NCI-H2029 (cell line): ENCODE measurements at regions not wholly inside any gene's neighbourhood (a gene's known extent, or its start where the extent isn't known, plus 50 kb on each side); places are given as distances from the start of the nearest gene placed in this dataset.
"Not testable (repeated sequence)": the region's sequence is repeated elsewhere in the genome, so short reads cannot be mapped to it uniquely, and the experiment has no call there.

ENCODE experiments used
- DNase-seq: peaks from one replicate; lab custom pipeline; 2025; lab: John Stamatoyannopoulos, UW

DNA sequence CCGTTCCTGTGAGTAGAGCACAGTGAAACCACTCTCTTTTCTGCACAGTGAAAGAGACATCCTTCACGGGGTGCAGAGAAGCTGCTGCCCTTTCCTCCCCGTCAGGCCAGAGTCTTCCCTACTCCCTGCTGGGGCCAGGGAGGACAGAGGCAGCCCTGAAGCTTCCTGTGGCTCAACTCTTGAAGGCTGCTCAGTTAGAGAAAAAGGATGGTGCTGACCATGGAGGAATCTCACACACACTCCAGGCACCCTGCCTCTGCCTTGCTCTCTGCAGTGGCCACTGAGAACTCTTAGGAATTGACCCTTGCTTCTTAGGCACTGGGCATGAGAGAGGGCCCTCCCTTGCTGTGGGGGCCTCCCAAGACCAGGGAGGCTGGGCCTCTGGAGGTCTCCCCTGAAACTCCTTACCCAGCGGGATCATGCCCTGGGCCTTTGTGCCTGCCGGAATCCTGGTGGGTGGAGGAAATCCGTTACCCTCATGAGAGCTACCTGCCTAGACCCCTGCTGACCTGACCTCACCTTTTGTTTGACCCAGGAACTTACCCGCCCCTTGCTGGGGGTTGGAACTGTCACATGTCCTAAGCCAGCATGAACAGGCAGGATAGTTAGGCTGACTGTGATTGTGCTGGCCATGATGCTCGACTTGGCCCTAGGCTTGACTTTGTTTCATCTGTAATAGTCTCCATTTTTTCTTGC lies 65.0 kb upstream of the CD93 start:
- DNase-seq, result no peak

DNA sequence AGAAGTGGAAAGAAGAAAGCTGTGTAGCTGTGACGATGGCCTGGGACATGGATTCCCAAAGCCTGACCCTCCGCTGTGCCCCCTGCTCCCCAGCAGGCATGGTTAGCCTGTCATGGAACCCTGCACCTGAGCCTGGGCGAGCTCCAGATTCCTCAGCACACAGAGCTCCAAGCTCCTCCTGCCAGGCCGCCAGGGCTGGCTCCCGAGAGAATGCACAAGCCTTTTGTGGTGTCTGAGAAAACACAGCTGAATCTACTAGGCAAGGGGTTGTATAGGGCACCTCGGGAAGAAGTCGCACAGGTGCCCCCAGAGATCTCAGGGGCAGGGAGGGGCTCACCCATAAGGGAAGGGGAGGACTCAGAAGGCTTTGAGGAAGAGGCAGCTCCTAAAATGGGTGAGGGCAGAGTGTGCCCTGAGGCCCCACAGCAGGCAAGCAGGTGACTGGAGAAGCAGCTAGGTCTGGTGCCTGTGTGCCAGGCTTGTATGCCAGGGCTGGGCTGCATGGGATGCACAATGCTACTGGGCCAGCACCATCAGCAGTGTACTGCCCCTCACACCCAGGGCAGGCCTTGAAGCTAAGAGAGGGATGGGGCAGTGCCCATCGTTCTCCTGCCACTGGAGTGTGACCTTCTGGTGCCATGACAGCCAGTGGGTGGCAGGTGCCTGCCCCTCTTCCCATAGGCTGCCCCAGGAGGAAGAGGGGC lies 64.3 kb upstream of the CD93 start:
- no peak for DNase-seq

DNA sequence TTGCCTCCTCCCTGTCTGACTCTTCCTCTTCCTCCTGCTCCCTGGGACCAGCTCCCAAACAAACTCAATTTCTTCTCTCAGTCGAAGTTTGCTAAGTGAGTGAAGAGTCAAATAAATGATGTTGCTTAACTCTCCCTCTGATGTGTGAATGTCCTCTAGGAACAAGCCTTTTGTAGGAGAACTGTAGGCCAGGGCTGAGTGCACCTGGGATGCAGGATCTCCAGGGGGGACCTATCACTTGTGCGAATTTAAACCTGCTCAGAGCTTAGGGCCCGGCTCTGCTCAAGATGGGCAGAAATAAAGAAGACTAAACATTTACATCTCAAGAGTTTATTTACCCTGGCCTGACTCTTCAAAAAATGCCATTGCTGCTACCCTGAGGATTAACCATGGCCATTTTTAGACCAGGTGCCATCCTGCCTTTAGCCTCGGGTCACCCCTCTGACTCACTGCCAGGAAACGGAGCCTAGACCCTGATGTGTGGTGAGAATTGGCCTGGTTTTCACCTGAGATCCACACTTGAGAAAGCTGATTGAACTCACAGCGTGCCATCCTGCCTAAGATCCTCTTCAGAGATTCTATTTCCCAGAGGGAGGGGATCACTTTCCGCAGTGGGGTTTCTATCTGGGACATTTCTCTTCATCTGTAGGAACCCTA lies 63.6 kb upstream of the CD93 start:
- no peak for DNase-seq

DNA sequence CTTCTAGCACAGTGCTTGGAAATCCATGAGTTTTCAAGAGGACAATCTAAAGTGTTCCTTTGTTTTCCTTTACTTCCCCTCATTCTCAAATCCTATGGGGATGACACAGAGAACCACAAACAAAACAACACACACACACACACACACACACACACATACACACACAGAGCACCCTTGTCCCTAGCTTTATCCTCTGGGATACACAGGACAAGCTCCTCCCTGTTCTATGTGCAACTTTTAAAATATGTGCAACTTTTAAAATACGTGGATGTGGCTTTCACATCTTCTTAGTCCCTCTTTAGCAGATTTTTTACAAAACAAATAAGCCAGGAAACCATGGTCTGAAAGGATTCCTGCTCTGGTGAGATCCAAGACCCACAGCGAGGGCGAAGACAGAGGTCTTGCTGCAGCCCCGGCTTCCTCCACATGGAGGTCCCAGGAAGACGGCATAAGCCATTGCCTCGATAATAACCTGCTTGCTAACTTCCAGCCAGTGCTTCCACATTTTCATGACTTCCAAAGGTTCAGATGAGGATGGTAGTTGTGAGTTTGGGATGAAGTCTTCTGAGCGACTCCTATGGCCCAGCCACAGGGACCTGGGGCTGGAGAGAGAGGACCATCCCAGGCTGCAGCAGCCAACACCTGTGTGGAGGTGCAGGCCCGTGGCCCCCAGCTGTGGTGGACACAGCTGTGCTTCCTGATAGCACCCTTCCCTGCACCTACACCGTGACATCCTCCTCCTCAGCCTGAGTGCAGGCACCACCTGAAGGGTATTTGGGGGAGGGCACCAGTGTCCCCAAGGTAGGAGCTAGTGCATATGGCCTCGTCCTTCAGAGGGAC lies 62.8 kb upstream of the CD93 start:
- no peak for DNase-seq

DNA sequence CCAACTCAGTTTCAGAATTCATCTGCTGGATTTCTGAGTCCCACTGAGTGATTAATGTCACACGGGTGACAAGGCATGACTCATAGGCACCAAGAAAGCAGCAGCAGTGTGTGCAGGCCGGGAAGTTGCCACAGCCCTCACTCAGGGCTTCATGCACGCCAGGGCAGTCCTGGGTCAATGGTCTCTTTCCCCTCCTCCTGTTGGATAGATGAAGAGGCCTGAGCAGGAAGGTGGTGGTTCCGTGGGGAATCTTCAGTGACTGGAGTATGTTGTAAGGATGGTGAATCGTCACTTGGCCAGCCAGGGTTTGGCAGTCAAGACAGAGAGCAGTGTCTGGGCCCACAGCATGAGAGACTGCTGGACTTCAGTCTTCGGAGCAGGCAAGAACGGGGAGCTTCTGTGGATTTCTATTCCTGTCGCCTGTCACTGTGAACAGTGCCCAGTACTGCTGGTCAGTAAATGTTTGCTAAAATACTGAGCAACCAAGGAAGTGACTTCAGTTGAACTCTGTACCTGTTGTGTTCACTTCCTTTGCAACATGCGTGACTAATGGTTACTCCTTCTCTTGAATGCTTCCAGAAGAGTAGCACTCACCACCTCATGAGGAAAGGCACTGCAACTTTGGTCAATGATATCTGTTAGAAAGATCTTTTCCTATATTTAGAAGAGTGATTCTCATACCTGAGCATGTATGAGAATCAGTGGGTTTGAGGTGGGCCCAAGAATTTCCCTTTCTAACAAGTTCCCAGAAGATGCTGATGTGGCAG lies 62.0 kb upstream of the CD93 start:
- no peak for DNase-seq

DNA sequence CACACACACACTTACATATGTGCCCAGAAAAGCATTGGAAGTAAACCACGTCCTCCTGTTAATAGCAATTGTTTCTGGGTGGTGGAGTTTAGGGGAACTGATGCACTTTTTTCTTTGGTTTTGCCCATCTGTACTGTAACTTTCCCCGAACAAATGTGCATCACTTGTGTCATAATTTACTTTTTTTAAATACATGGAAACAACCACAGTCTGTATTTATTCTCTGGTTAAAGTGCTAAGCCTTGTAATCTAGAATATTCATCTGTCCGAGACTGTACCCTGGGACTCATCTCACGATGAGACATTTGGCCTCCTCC lies 61.5 kb upstream of the CD93 start:
- no peak for DNase-seq

DNA sequence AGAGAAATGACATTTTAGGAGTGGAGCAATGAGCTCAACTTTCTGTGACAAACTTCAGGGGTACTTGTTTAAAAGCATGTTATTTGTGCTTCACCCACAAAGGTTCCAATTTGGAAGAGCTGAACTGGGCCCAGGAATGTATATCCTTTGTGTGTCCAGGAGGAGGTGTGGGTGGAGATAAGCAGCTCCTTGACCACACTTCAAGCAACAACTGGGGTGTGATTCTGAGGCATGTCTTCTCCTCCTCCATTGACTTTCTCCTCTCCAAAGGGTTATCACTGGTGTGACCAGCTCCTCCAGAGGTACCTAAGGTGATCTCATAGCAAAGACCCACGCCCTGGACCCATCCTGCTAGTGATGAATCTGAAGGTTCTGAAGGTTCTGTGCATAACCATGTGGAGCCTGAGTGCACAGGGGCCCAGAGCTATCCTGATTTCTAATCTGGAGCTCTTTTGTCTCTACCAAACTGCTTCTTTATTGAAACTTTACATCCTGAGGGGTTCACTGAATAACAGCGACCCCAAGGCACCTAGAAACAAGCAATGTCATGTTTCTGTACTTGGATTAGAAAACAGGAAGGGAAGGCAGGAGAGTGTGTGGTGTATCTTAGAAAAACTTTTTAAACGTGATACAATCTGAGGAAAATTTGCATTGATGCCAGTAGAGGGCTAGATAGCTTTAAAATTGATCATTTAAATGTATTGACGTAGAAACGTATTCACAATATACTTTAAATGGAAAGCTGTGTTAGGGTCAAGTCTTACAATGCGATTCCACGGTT lies 60.9 kb upstream of the CD93 start:
- no peak for DNase-seq

DNA sequence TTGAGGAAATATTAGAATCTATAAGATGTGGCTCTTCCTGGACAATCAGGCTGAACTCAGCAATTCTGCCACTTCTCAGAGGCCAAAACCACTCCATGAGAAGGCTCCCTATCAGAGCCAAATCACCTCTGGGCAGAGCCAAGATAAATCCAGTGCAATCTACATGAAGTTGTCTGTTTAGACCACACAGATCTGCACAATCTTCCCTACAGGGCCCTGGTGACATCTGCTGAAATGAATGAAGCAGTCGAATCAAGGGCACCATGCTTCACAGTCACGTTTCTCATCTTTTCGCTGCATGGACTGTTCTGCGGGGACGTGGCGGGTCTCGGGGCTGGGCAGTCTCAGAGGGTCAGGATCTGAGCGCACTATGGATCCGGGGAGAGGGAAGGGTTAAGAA lies 60.1 kb upstream of the CD93 start:
- no peak for DNase-seq

DNA sequence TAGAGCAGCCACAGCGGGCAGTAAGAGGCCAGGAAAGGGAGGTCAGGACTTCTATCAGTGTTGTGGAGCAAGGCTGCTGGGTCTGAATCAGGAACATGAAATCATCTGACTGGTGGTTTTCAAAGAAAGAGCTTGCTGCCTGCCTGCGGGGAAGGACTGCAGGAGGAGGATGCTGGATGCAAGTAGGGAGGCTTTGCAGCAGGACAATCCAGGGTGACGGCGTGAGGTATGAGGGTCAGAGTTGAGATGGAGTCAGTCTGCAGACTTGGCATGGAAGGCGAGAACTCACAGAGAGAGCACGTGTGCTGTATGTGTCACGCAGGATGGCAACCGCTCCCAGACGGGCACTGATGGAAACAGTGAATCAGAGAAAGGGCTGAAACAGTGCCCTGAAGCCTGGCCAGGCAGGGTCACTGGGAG lies 59.2 kb upstream of the CD93 start:
- DNase-seq, result no peak

DNA sequence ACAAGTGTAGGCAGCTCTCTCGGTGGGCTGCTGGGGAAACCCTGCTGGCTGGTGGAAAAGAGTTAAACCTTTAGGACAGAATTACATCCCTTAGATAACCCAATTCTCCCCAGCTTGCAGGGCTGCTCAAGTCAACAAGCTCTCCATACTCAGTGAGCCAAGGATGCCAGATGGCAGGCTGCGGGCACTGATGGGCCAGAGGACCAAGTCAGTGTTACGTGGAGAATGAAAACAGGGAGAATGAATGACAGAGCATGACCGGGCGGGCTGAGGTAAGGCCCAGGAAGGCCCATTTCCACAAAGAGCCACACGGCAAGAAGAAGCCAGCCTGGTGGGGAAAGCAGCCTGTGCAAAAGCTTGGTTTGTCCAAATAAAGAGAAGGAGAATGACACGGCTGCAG lies 58.7 kb upstream of the CD93 start:
- no peak for DNase-seq

DNA sequence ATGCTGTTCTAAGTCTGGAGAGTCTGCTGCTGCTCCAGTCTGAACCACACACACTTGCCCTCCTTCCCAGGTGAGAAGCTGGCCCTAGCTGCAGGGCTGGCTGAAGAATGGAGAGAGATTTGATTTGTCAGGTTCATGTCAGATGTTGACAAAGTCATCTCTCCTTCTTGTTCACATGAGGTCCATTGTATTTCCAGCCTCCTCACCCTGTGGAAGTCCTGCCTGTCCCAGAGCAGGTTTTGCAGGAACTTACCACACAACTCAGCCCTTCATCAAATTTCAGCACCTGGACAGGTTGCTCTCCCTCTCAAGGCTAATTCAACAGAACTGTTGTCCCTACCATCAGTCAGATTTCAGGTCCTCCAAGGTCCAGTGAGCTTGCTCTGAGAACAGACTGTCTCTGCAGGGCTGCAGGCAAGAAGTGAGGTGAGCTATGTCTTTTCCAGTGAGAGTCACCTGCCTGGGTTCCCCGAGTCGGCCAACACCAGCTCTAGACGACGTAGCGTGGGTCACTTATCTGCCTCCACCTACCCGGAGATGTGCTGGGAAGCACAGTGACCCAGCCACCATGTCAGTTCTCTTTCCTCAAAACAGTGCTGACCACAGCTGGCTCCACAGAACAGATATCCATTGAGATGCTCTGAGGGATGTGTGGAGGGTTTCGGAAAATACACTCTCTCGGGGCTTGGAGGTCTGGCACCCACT lies 58.0 kb upstream of the CD93 start:
- no peak for DNase-seq

DNA sequence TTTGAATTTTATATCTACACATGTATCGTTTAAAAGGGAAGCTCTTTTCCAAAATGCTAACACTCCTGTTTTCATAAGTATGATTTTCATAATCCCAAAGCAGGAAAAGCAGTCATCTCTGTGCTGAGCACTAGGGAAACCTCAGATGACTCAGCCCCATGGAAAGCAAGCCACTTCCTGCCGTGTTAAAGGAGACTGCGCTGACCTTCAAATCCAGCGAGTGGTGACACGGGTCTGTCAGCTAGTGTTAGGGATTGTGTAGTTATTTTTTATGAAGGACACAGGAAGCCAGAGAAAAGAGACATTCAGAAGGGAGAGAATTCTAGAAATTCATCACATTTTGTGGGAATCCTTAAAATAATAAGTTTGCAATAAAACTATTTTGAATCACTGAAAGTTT lies 57.0 kb upstream of the CD93 start:
- no peak for DNase-seq

DNA sequence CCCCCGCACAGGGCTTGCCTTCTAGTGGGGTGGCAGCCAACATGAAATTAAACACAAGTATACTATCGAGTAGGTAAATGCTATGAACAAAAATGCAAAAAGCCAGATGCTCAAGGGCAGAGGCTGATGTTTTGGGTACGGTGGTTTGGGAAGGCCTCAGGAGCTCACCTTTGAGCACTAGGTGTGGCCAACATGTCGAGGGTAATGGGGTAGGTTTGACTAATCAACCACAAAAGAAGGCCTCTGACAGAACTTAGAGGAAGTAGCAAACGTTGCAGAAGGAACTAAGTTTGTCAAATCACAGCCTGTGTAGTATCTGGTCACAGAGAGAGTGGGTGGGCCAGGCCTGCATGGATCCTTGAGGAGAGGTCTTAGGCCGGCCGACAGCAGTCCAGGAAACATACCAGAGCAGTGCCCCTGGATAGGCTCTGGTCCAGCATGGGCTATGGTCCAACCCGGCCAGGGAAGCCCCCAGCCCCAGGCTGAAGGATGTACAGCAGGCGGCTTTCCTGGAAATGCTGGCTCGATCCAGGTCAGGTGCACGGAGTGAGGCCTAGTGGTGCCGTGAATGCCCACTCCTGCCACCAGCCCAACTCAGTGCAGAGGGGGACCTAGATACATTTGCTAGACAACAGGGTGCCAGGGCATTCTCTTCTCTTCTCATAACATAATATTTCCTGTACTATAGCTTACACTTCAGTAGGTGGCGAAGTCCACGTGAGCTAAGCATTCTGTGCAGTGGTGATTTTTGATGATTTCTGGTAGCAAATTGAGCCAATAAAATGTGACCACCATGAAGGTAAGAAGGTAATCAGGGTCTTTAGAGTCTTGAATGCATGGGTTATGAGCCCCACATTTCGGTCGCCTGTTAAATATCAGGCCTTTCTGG lies 56.3 kb upstream of the CD93 start:
- DNase-seq, result no peak

DNA sequence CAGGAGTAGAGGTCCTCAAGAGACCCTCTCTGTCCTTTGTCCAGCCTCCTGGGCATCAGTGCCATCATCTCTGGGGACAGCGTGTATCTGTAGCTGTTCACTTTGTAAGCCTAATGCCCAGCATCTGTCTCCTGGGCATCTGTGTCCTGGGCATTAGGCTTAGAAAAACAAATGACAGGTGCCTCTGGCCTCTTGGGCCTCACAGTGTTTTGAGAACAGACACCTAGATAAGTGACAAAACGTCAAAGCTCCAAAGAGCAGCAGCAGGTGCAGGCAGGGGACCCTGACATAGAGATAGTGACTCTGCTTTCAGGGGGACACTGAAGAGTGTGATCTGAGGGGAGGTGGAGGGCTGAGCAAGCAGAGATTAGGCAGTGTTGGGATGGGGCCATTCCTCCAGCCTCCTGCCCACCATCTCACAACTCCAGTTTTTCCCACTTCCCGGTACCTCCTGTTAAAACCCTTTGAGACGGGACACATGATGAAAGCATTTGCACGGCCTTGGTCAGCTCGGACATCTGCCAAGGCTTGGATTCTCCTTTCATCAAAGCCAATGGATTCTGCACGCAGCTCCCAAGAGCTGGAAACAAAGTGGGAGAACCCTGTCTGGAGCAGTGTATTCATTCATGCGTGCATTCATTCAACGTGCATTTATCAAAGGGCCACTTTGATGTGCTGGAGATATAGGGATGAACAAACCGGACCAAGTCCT lies 55.5 kb upstream of the CD93 start:
- no peak for DNase-seq

DNA sequence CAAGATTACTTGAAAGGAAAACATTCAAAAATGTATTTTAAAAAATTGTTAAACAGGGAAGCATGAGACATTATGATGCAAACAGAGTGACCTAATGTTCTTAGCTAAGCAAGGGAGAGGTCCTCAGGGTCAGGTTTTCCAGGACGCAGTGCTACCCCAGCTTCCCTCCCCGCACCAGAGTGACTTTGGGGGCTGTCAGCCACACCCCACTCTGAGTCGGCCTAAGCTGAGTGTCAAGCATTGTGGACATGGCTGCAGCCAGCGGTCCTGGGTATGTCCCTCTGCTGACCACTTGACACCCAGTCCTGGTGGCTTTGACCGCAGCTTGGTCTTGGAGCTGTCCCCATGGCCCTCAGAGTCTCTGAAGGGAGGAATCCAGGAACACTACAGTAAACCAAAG lies 54.9 kb upstream of the CD93 start:
- no peak for DNase-seq

DNA sequence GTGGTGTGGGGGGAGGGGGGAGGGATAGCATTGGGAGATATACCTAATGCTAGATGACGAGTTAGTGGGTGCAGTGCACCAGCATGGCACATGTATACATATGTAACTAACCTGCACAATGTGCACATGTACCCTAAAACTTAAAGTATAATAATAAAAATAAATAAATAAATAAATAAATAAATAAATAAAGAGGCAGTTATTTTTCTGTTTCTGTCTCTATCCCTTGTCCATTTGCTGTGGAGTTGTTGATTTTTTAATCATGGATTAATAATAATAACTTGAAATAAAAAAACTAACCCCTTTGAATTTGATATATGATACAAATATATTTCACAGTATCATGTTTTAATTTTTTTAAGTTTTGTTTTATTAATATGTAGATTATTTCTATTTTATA lies 53.9 kb upstream of the CD93 start:
- not testable (repeated sequence) for DNase-seq

DNA sequence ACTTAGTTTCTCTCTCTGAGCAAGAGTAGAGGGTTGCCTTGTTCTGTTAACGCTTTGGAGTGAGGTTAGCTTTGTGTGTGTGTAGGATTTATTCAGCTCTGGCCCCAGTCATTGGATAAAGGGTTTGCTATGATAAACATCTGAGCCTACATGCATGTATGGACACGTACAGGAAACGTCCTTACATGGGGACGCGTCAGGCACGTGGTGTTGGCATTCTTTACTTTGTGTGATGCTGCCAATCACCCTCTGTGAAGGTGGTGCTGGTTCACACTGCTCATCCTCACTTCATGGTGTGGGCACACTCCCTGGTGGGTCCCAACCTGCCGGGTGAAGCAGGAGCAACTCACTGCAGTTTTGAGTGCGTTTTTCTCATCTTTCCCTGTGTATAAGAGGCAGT lies 53.4 kb upstream of the CD93 start:
- DNase-seq, result no peak

DNA sequence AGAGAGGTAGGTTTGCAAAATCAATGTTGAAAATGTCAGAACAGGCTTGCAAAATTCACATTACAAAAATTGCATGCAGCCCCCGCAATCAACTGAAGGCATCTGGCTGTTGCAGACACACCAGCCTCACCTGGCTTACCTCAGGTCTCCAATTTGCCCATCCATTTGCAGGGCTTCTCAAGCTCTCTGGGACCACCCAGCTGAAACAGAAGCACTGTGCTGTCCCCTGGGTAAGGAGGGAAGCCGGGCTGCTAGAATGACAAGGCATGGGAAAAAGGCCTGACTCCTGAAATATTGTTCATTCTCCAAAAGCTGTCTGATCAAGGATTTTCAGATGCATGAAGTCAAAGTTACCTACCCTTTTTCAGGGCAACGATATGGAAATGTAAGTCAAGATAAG lies 52.6 kb upstream of the CD93 start:
- no peak for DNase-seq

DNA sequence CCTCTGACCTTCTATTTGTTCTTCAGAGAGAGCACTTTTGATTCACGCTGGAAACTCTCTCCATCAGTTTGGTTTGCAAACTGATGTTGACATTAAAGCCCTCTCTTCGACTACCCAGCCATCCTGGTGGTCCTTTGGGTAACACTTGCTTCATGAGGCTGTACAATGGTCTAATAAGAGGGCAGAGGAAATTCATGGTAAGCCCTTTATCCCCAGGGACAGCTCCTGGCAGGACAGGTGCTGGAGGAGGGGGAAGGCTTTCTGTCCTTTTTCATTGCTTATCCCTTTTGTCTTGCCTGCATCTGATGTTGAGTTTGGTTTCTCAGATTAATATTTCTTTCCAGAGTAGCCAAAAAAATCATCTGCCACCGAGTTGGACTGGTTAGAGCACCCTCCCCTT lies 52.1 kb upstream of the CD93 start:
- DNase-seq, result no peak
